MCF 10A (cell line): ENCODE measurements at regions not wholly inside any gene's neighbourhood (a gene's known extent, or its start where the extent isn't known, plus 50 kb on each side); places are given as distances from the start of the nearest gene placed in this dataset.

Source experiments
- BruUV-seq: library from RNA; stranded (reverse); fragments of 400-500 nt; replicated peaks from 2 replicates; lab custom pipeline; 2021; lab: Mats Ljungman, UMichigan
- CTCF ChIA-PET: fragments of 300-600 bp; sonication (Branson Sonifier 250); formaldehyde crosslinking; extraction: SDS; loops from one replicate; lab custom pipeline; 2021; ENCODE audit warnings: antibody characterized with exemption, inconsistent platforms; lab: Yijun Ruan, JAX
- POLR2A ChIA-PET: fragments of 300-600, 350-650 bp; sonication (Branson Sonifier 250); formaldehyde crosslinking; extraction: SDS; loops from one replicate; lab custom pipeline; 2020; ENCODE audit warnings: antibody characterized with exemption, inconsistent platforms; lab: Yijun Ruan, JAX
- DNase-seq: peaks from one replicate; pipeline ENCODE4 v3.0.0-alpha.2; 2018; ENCODE audit not compliant: unreplicated experiment
- H3K27ac Mint-ChIP-seq: one replicate; pipeline ENCODE4 v1.8.0; 2022; ENCODE audit warnings: mild to moderate bottlenecking, low read depth, mixed read lengths; ENCODE audit not compliant: unreplicated experiment
- H3K27me3 Mint-ChIP-seq: one replicate; pipeline ENCODE4 v1.8.0; 2022; ENCODE audit warnings: mixed read lengths; ENCODE audit not compliant: insufficient read depth, unreplicated experiment
- H3K36me3 Mint-ChIP-seq: one replicate; pipeline ENCODE4 v1.8.0; 2022; ENCODE audit warnings: mild to moderate bottlenecking, moderate library complexity, mixed read lengths; ENCODE audit not compliant: insufficient read depth, unreplicated experiment
- H3K4me1 Mint-ChIP-seq: one replicate; pipeline ENCODE4 v1.8.0; 2022; ENCODE audit warnings: mixed read lengths; ENCODE audit not compliant: insufficient read depth, unreplicated experiment
- H3K4me3 Mint-ChIP-seq: one replicate; pipeline ENCODE4 v1.8.0; 2022; ENCODE audit warnings: mild to moderate bottlenecking, moderate library complexity, mixed read lengths; ENCODE audit not compliant: unreplicated experiment
- H3K9me3 Mint-ChIP-seq: one replicate; pipeline ENCODE4 v1.8.0; 2022; ENCODE audit warnings: mixed read lengths; ENCODE audit not compliant: unreplicated experiment
- intact Hi-C: fragments of 100-400 bp; cut with micrococcal nuclease; formaldehyde crosslinking; loops from 2 replicates; pipeline ENCODE4 v1.14.1; 2022
- TF ChIP-seq, protein P1 (sequence below): fragments of 200-600 bp; IDR thresholded peaks from one replicate; pipeline ENCODE4 v1.8.0; 2022; ENCODE audit warnings: antibody characterized with exemption, mild to moderate bottlenecking; ENCODE audit not compliant: unreplicated experiment

- no peak overlapping the region for H3K27ac Mint-ChIP-seq
- no peaks in the 10 kb centered on the region for H3K27me3 Mint-ChIP-seq
- H3K9me3 Mint-ChIP-seq, result peaks cover 7% of the 10 kb centered on the region
- H3K36me3 Mint-ChIP-seq, result no peaks in the 10 kb centered on the region
- H3K4me1 Mint-ChIP-seq, result no peaks in the 10 kb centered on the region
- POLR2A ChIA-PET, result no interaction called here
- no peak for DNase-seq
- intact Hi-C loops, result no loop called here
- TF ChIP-seq, protein P1, sequence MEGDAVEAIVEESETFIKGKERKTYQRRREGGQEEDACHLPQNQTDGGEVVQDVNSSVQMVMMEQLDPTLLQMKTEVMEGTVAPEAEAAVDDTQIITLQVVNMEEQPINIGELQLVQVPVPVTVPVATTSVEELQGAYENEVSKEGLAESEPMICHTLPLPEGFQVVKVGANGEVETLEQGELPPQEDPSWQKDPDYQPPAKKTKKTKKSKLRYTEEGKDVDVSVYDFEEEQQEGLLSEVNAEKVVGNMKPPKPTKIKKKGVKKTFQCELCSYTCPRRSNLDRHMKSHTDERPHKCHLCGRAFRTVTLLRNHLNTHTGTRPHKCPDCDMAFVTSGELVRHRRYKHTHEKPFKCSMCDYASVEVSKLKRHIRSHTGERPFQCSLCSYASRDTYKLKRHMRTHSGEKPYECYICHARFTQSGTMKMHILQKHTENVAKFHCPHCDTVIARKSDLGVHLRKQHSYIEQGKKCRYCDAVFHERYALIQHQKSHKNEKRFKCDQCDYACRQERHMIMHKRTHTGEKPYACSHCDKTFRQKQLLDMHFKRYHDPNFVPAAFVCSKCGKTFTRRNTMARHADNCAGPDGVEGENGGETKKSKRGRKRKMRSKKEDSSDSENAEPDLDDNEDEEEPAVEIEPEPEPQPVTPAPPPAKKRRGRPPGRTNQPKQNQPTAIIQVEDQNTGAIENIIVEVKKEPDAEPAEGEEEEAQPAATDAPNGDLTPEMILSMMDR, result no peak
- no peak overlapping the region for H3K4me3 Mint-ChIP-seq
- BruUV-seq, result no TSS peak
- CTCF ChIA-PET, result no interaction called here
These were observed 377.8 kb upstream of the IRX2 start for GRCh38 chr5:3129252-3129651.

GRCh38 chr5:3127423-3127911, 376.0 kb upstream of the IRX2 start:
- TF ChIP-seq, protein P1, result no peak
- H3K27me3 Mint-ChIP-seq, result no peaks in the 10 kb centered on the region
- DNase-seq, result no peak
- no peak overlapping the region for H3K4me3 Mint-ChIP-seq
- BruUV-seq, result no TSS peak
- POLR2A ChIA-PET, result no interaction called here
- intact Hi-C loops, result no loop called here
- no peak overlapping the region for H3K27ac Mint-ChIP-seq
- H3K9me3 Mint-ChIP-seq, result peaks cover 7% of the 10 kb centered on the region
- H3K4me1 Mint-ChIP-seq, result no peaks in the 10 kb centered on the region
- CTCF ChIA-PET, result no interaction called here
- H3K36me3 Mint-ChIP-seq, result no peaks in the 10 kb centered on the region

GRCh38 chr5:3126639-3127038, 375.2 kb upstream of the IRX2 start:
- TF ChIP-seq, protein P1, result no peak

DNA sequence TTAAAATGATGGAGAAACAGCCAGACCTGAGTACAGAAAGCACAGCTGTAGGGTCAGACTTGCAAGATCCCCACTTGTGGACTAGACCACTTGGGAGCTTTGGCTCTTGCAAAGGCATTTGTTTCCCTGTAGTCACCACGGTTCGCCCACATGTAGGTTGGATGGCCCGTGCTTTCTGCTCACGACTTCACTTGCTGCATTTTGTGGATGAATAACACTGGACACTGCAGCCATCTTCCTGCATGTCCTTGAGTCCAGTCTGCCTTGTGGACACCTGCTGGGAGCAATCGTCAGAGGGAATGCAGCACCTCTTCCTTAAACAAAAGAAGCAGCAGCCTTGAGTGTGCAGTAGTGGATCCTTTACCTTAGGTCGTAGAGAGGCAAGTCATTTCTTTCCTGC, 372.9 kb upstream of the IRX2 start:
- TF ChIP-seq, protein P1, result no peak
- Mint-ChIP-seq H3K4me1 (no peaks in the 10 kb centered on the region), H3K4me3 (no peak overlapping the region), H3K27me3 (no peaks in the 10 kb centered on the region), H3K36me3 (no peaks in the 10 kb centered on the region), H3K9me3 (no peaks in the 10 kb centered on the region), H3K27ac (no peak overlapping the region)
- intact Hi-C loops, result no loop called here
- DNase-seq, result no peak
- ChIA-PET POLR2A (no interaction called here), CTCF (no interaction called here)
- no TSS peak for BruUV-seq

More at GRCh38 chr5:3126639-3127038, 375.2 kb upstream of the IRX2 start:
- Mint-ChIP-seq H3K27me3 (no peaks in the 10 kb centered on the region), H3K4me3 (no peak overlapping the region), H3K36me3 (no peaks in the 10 kb centered on the region), H3K9me3 (peaks cover 6% of the 10 kb centered on the region), H3K4me1 (no peaks in the 10 kb centered on the region), H3K27ac (no peak overlapping the region)
- no peak for DNase-seq
- ChIA-PET POLR2A (no interaction called here), CTCF (no interaction called here)
- intact Hi-C loops, result no loop called here
- no TSS peak for BruUV-seq
